ENCODE measurements at regions not wholly inside any gene's neighbourhood (a gene's known extent, or its start where the extent isn't known, plus 50 kb on each side); places are given as distances from the start of the nearest gene placed in this dataset.
A peak's percentile ranks its signal among the peaks of the same experiment; 100 is the strongest.

- in situ Hi-C loops (cut with MboI; ENCODE audit: low sequenced_read_pairs), result no loop called here
- Histone ChIP-seq H2BK120ac (ENCODE audit: low read depth, low read length) (no peak overlapping the region), H2BK15ac (ENCODE audit: low read depth, low read length) (no peak overlapping the region), H3K4me1 (ENCODE audit: control insufficient read depth, insufficient read depth, low read length) (no peaks in the 10 kb centered on the region), H3K4me2 (ENCODE audit: low read depth, low read length) (no peak overlapping the region), H3K4me3 (ENCODE audit: insufficient read depth, low read depth, low read length) (no peak overlapping the region), H2AFZ (replicated peaks; ENCODE audit: low read length, poor library complexity) (no peak overlapping the region), H3K36me3 (ENCODE audit: control insufficient read depth, insufficient read depth, low read length) (no peaks in the 10 kb centered on the region), H4K8ac (ENCODE audit: low read depth in 2 of 2, low read length in 2 of 2) (no peak overlapping the region), H3K27ac (ENCODE audit: insufficient read depth, low read length) (no peak overlapping the region), H2BK5ac (ENCODE audit: low read depth, low read length, poor library complexity, severe bottlenecking) (no peak overlapping the region), H3K9me3 (ENCODE audit: control insufficient read depth, insufficient read depth, low read length) (no peaks in the 10 kb centered on the region), H4K91ac (ENCODE audit: insufficient read depth, low read depth, low read length) (no peak overlapping the region), H2BK20ac (ENCODE audit: low read depth, low read length) (no peak overlapping the region), H3K27me3 (ENCODE audit: control insufficient read depth, insufficient read depth, low read length) (no peaks in the 10 kb centered on the region), H3K56ac (ENCODE audit: extremely low read depth, insufficient read depth, low read length) (no peak overlapping the region), H3K14ac (replicated peaks; ENCODE audit: low read depth, low read length) (no peak overlapping the region), H2AK9ac (replicated peaks; ENCODE audit: low read depth, low read length, poor library complexity) (no peak overlapping the region), H4K20me1 (ENCODE audit: insufficient read depth, low read length) (no peaks in the 10 kb centered on the region), H3K18ac (ENCODE audit: low read depth, low read length) (no peak overlapping the region), H3K79me1 (ENCODE audit: low read depth in 1 of 2, low read length in 2 of 2) (no peaks in the 10 kb centered on the region), H3K9ac (ENCODE audit: low read depth, low read length) (no peak overlapping the region), H4K5ac (ENCODE audit: low read depth, low read length) (no peak overlapping the region), H3K9me1 (ENCODE audit: insufficient read depth, low read length) (no peaks in the 10 kb centered on the region), H2AK5ac (ENCODE audit: low read depth, low read length) (no peak overlapping the region), H3K23ac (ENCODE audit: low read depth, low read length) (no peak overlapping the region), H3K4ac (ENCODE audit: low read depth, low read length) (no peak overlapping the region)
- ChIA-PET CTCF (no interaction called here), POLR2A (ENCODE audit: unreplicated experiment) (no interaction called here)
- intact Hi-C loops (cut with micrococcal nuclease), result no loop called here
- TF ChIP-seq, protein P1, sequence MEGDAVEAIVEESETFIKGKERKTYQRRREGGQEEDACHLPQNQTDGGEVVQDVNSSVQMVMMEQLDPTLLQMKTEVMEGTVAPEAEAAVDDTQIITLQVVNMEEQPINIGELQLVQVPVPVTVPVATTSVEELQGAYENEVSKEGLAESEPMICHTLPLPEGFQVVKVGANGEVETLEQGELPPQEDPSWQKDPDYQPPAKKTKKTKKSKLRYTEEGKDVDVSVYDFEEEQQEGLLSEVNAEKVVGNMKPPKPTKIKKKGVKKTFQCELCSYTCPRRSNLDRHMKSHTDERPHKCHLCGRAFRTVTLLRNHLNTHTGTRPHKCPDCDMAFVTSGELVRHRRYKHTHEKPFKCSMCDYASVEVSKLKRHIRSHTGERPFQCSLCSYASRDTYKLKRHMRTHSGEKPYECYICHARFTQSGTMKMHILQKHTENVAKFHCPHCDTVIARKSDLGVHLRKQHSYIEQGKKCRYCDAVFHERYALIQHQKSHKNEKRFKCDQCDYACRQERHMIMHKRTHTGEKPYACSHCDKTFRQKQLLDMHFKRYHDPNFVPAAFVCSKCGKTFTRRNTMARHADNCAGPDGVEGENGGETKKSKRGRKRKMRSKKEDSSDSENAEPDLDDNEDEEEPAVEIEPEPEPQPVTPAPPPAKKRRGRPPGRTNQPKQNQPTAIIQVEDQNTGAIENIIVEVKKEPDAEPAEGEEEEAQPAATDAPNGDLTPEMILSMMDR (conservative IDR thresholded peaks at IDR 0.05; ENCODE audit: low read depth, low read length), result no peak
- TF ChIP-seq RAD21 (IDR thresholded peaks at IDR 0.05; ENCODE audit: low read length) (no peak), RFX5 (IDR thresholded peaks at IDR 0.05; ENCODE audit: low read depth, low read length) (no peak), MXI1 (IDR thresholded peaks at IDR 0.05; ENCODE audit: borderline replicate concordance, low read depth, low read length) (no peak), CEBPB (IDR thresholded peaks at IDR 0.05; ENCODE audit: low read depth, low read length) (no peak), CHD1 (IDR thresholded peaks at IDR 0.05; ENCODE audit: low read depth, low read length) (no peak), MAFK (IDR thresholded peaks at IDR 0.05; ENCODE audit: low read depth, low read length) (no peak), MAZ (IDR thresholded peaks at IDR 0.05; ENCODE audit: borderline replicate concordance, low read depth, low read length) (no peak), FOS (IDR thresholded peaks at IDR 0.05; ENCODE audit: low read depth, low read length) (no peak), RCOR1 (IDR thresholded peaks at IDR 0.05; ENCODE audit: insufficient replicate concordance, low read length) (no peak), BHLHE40 (IDR thresholded peaks at IDR 0.05; ENCODE audit: low read depth, low read length) (no peak), NFE2L2 (IDR thresholded peaks at IDR 0.05; ENCODE audit: low read depth, low read length) (no peak), SMC3 (IDR thresholded peaks at IDR 0.05; ENCODE audit: low read depth, low read length) (no peak), POLR2A (IDR thresholded peaks at IDR 0.05; ENCODE audit: low read depth, low read length) (no peak)
- TF ChIP-seq, protein P2, sequence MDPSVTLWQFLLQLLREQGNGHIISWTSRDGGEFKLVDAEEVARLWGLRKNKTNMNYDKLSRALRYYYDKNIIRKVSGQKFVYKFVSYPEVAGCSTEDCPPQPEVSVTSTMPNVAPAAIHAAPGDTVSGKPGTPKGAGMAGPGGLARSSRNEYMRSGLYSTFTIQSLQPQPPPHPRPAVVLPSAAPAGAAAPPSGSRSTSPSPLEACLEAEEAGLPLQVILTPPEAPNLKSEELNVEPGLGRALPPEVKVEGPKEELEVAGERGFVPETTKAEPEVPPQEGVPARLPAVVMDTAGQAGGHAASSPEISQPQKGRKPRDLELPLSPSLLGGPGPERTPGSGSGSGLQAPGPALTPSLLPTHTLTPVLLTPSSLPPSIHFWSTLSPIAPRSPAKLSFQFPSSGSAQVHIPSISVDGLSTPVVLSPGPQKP (IDR thresholded peaks at IDR 0.05; ENCODE audit: borderline replicate concordance, low read depth, low read length), result no peak
- TF ChIP-seq, protein P3, sequence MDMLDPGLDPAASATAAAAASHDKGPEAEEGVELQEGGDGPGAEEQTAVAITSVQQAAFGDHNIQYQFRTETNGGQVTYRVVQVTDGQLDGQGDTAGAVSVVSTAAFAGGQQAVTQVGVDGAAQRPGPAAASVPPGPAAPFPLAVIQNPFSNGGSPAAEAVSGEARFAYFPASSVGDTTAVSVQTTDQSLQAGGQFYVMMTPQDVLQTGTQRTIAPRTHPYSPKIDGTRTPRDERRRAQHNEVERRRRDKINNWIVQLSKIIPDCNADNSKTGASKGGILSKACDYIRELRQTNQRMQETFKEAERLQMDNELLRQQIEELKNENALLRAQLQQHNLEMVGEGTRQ (IDR thresholded peaks at IDR 0.05; ENCODE audit: low read depth, low read length), result no peak
- dilution Hi-C loops (cut with HindIII; ENCODE audit: low sequenced_read_pairs, unreplicated experiment), result no loop called here
- DNase-seq (peak; percentile 22), ATAC-seq (ENCODE audit: low read depth) (no peak)
- no TSS peak for BruUV-seq (replicated peaks)
- WGBS, 2 experiments (ENCODE audit: extremely low coverage in 2 of 2, insufficient read length in 1 of 2), result no CpG with 5 or more reads among the region's 3 CpGs
Measured at GRCh38 chr17:71360301-71360700, 760.5 kb upstream of the SOX9 start.

Measured in IMR-90 (cell line).